ENCODE measurements at regions not wholly inside any gene's neighbourhood (a gene's known extent, or its start where the extent isn't known, plus 50 kb on each side); places are given as distances from the start of the nearest gene placed in this dataset.
"Not testable (repeated sequence)": the region's sequence is repeated elsewhere in the genome, so short reads cannot be mapped to it uniquely, and the experiment has no call there.

GRCh38 chr19:13712767-13713201 lies 51.5 kb upstream of the MRI1 start:
- no peak for DNase-seq (ENCODE audit: low read depth)

- no peak for DNase-seq (ENCODE audit: low read depth)
Measured at GRCh38 chr19:13707915-13708314, 56.4 kb upstream of the MRI1 start.

- DNase-seq (ENCODE audit: low read depth) = no peak
Measured at GRCh38 chr19:13705928-13706447, 58.3 kb upstream of the MRI1 start.

- no peak for DNase-seq (ENCODE audit: low read depth)
Measured at GRCh38 chr19:13705201-13705600, 59.1 kb upstream of the MRI1 start.

GRCh38 chr19:13701624-13702023 lies 62.7 kb upstream of the MRI1 start:
- DNase-seq (ENCODE audit: low read depth) = no peak

GRCh38 chr19:13700621-13701020 lies 63.7 kb upstream of the MRI1 start:
- DNase-seq (ENCODE audit: low read depth) = no peak

GRCh38 chr19:13699786-13700185 lies 64.5 kb upstream of the MRI1 start:
- DNase-seq (ENCODE audit: low read depth) = no peak

- DNase-seq (ENCODE audit: low read depth) = no peak
Measured at GRCh38 chr19:13696839-13697238, 67.5 kb upstream of the MRI1 start.

- DNase-seq (ENCODE audit: low read depth) = no peak
Measured at GRCh38 chr19:13693889-13694288, 70.4 kb upstream of the MRI1 start.

GRCh38 chr19:13691569-13692435 lies 72.5 kb upstream of the MRI1 start:
- DNase-seq (ENCODE audit: low read depth) = peak; percentile 40

- DNase-seq (ENCODE audit: low read depth) = no peak
Measured at GRCh38 chr19:13689085-13689484, 75.2 kb upstream of the MRI1 start.

- no peak for DNase-seq (ENCODE audit: low read depth)
Measured at GRCh38 chr19:13684021-13684420, 80.3 kb upstream of the MRI1 start.

GRCh38 chr19:13681509-13681908 lies 82.8 kb upstream of the MRI1 start:
- DNase-seq (ENCODE audit: low read depth) = no peak

- not testable (repeated sequence) for DNase-seq (ENCODE audit: low read depth)
Measured at GRCh38 chr19:13680708-13681360, 83.5 kb upstream of the MRI1 start.

GRCh38 chr19:13676967-13677366 lies 87.4 kb upstream of the MRI1 start:
- DNase-seq (ENCODE audit: low read depth) = not testable (repeated sequence)

GRCh38 chr19:13672480-13673175 lies 91.7 kb upstream of the MRI1 start:
- DNase-seq (ENCODE audit: low read depth) = not testable (repeated sequence)

- no peak for DNase-seq (ENCODE audit: low read depth)
Measured at GRCh38 chr19:13670846-13671245, 93.5 kb upstream of the MRI1 start.

GRCh38 chr19:13669780-13670355 lies 94.5 kb upstream of the MRI1 start:
- DNase-seq (ENCODE audit: low read depth) = no peak

- no peak for DNase-seq (ENCODE audit: low read depth)
Measured at GRCh38 chr19:13668964-13669363, 95.4 kb upstream of the MRI1 start.

GRCh38 chr19:13666165-13666564 lies 98.2 kb upstream of the MRI1 start:
- DNase-seq (ENCODE audit: low read depth) = no peak

- no peak for DNase-seq (ENCODE audit: low read depth)
Measured at GRCh38 chr19:13665125-13665905, 99.0 kb upstream of the MRI1 start.
